Activated CD4-positive, alpha-beta T cell treated with anti-CD3 and anti-CD28 coated beads, Interleukin-2, amount 50 U/mL, for 24 hours (primary cell): ENCODE measurements at regions not wholly inside any gene's neighbourhood (a gene's known extent, or its start where the extent isn't known, plus 50 kb on each side); places are given as distances from the start of the nearest gene placed in this dataset.
"Not testable (repeated sequence)": the region's sequence is repeated elsewhere in the genome, so short reads cannot be mapped to it uniquely, and the experiment has no call there.

Source experiments
- DNase-seq, 2 donors: peaks; one replicate each; pipeline ENCODE4 v3.0.0-alpha.2; 2020; ENCODE audit warnings: low read depth in 1 of 2, low spot score in 1 of 2

DNA sequence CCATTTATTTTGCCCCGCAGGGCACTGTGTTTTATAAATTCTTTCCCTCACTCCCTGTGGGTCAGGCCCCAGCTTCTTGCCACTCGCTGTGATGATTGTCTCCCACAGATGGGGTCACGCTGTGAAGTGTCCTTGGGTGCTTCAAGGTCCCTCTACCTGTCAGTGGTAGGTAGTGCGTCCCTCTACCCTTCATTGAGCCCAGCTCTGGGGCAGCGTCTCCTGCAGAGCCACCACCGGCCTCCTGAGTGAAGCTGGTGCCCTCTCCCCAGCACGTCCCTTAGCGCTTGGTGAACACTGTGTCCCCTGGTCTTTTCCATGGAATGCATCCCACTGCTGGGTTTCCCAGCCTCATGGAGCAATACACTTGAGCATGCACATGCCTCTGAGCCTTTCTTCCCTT is 108.2 kb downstream of the NRN1 start:
- DNase-seq = no peak

- DNase-seq = no peak
These were observed 108.6 kb downstream of the NRN1 start for GRCh38 chr6:5898102-5898501.

GRCh38 chr6:5896476-5897200 is 110.1 kb downstream of the NRN1 start:
- no peak for DNase-seq

DNA sequence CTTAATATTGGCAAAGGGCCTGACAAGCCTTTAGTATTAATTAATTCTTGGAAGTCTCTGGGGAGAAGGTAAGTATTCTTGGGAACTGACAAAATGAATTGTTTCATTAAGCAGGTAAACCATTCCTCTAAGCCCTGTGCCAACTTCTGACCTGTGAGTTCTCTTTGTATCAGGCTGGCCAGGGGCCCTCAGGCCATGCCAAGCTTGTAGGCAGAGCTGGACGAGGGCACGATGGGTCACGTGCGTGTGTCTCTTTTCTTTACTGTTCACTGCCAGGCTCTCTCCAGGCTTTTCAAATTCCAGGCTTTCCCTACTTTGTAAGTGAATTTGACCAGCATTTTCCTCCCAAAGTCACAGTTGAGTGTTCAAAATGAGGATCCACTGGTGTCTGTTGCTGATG is 112.4 kb downstream of the NRN1 start:
- DNase-seq = no peak

GRCh38 chr6:5893295-5893694 is 113.4 kb downstream of the NRN1 start:
- DNase-seq = no peak

GRCh38 chr6:5892669-5893068 is 114.1 kb downstream of the NRN1 start:
- no peak for DNase-seq

- DNase-seq = no peak
These were observed 127.9 kb downstream of the NRN1 start for GRCh38 chr6:5878792-5879191.

GRCh38 chr6:5876076-5876475 is 130.6 kb downstream of the NRN1 start:
- DNase-seq = no peak

GRCh38 chr6:5873976-5874375 is 132.7 kb downstream of the NRN1 start:
- DNase-seq = not testable (repeated sequence)

DNA sequence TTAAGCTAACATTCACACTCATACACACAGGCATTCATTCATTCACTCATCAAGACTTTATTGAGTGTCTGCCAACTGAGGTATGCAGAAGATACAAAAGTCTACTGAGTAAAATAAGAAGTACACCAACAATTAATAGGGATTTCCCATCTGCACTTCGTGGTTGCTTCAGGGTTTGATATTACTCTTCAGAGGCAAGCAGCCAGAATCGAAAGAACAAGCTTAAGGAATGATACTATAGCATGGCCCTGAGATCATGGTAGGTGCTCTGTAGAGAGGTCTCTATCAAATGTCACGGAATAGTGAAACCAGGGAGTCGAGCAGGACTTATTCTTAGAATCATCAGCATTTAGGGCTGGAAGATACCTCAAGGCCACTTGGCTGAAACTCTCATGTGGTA is 135.4 kb downstream of the NRN1 start:
- DNase-seq = no peak

DNA sequence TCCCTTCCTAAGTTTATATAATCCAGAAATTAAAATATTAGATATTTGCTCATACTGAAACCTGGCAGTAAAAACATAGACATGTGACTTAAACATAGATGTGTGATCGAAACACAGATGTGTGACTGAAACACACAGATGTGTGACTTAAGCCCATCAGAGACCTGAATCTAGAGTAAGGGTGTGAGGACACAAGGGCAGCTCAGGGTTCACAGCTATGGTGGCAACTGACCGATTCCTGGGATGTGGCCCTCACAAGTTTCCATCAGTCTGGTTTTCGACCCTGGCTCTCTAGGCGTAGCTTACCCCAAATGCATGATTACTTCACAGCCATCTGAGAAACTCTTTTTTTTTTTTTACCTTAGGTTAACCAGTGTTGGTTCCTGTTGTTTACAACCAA is 137.0 kb downstream of the NRN1 start:
- DNase-seq = no peak

GRCh38 chr6:5869261-5869660 is 137.5 kb downstream of the NRN1 start:
- no peak for DNase-seq

DNA sequence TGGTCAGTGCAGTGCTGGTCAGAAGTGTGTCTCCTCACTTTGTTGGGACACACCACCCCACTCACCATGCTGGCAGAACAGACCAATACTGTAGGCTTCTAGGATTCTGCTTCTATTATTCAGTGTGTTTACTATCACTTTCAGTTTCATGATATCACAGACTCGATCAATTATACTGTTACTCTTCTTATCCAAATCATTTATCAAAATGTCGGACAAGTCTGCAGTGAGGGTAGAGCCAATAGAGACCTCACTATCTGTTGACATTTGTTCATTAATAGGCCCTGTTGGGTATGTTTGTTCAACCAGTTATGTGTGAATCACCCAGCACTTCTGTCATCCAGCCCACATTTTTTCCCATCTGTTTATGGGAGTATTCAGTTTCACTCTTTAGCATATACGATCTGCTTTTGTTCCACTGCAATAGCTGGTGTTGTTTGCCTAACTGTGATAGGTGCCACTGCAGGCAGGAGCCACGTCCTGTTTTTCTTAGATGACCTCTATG is 140.1 kb downstream of the NRN1 start:
- peak in 1 of 2 donors; percentile 8 for DNase-seq

- DNase-seq = no peak
These were observed 141.2 kb downstream of the NRN1 start for GRCh38 chr6:5865506-5866031.

DNA sequence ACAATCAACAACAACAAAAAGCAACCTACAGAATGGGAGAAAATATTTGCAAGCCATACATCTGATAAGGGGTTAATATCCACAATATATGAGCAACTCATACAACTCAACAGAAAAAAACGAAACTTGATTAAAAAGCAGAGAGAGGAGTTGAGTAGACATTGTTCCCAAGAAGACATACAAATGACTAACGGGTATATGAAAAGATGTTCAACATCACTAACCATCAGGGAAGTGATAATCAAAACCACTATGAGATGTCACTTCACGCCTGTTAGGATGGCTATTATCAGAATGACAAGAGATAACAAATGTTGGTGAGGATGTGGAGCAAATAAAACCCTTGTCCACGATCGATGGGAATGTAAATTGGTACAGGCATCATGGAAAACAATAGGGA is 145.9 kb downstream of the NRN1 start:
- no peak for DNase-seq

GRCh38 chr6:5855787-5856470 is 150.8 kb downstream of the NRN1 start:
- DNase-seq = no peak

GRCh38 chr6:5854899-5855298 is 151.8 kb downstream of the NRN1 start:
- no peak for DNase-seq

DNA sequence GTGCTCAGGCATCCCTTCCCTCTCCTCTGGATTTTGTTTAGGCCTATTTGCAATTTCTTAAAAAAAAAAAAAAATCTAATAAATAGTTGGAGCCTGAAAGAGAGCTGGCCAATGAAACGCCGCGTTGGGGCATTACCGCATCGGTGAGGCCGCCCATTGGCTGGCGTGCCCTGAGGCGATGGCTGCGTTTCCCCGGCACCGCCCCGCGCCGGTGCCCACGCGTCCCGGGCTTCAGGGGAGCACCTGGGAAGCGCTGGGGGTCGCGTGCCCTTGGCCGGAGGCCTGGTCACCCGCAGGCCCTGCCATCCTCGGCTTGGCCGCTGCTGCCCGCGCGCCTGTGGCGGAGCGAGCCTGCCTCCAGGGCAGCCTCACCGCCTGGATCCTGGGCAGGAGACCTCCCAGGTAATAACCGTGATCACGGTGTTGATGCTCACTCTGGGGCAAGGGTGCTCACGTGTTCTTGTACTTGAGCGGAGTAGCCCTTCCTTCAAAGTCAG is 155.4 kb downstream of the NRN1 start:
- peak; percentile 36 to 59 for DNase-seq

DNA sequence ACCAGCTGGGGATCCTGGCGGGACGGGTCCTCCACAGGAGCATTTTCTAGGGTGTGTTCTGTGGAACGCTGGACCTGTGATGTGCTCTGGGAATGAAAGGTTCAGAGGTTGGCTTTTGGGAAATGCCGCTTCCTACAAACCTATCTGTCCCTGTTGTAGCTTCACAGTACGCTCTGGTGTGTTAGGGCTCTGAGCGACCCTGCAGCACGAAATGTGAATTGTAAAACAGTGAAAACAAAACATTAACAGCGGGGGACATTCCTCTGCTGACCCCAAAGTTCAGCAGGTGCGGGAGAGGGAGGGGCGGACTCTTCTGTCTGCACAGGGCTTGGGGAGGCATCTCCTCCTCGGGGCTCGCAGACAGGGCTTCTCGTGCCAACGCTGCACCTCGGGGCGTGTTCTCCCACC is 155.9 kb downstream of the NRN1 start:
- no peak for DNase-seq

- no peak for DNase-seq
These were observed 159.8 kb downstream of the NRN1 start for GRCh38 chr6:5846889-5847288.

DNA sequence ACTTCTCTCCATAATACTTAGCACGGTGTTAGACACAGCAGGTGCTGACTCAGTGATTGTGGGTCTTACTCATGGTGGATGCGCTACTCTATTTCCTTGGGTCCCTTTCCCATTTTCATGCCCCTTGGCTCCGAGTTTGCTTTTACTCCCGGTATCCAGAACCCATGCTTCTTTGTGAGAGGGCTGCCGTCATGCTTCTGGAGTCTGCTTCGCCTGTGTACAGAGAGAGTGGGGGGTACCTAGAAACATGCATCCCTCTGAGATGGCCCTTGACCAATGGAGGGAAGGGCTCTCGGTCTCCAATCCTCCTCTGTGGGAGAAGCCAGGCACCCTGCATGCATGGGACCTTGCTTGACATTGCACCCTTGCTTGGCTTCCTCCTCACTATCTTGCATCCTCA is 160.4 kb downstream of the NRN1 start:
- DNase-seq = no peak

- DNase-seq = no peak
These were observed 163.6 kb downstream of the NRN1 start for GRCh38 chr6:5843078-5843477.
